ENCODE measurements at regions not wholly inside any gene's neighbourhood (a gene's known extent, or its start where the extent isn't known, plus 50 kb on each side); places are given as distances from the start of the nearest gene placed in this dataset.
"Not testable (repeated sequence)": the region's sequence is repeated elsewhere in the genome, so short reads cannot be mapped to it uniquely, and the experiment has no call there.

DNA sequence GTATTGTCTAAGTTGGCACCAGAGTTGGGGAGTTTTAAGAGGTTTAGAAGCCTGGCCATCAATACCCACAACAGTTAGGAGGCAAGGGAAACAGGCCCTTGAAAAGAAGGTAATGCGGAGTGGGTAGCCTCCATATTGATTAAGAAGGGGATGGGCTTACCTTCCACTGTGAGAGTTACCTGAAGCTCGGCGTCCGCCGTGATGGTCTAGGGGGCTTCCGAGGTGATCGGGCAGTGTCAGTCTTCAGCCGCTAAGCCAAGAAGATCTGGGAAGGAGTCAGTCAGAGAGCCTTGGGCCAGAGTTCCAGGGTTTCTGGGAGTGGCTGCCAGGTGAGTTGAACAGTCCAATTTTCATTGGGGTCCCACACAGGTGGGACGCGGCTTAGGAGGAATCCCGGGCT, 1085.8 kb downstream of the PCDH9 start:
- not testable (repeated sequence) for DNase-seq

- DNase-seq, result no peak
Observed at GRCh38 chr13:66139701-66140100, 1090.4 kb downstream of the PCDH9 start.

DNA sequence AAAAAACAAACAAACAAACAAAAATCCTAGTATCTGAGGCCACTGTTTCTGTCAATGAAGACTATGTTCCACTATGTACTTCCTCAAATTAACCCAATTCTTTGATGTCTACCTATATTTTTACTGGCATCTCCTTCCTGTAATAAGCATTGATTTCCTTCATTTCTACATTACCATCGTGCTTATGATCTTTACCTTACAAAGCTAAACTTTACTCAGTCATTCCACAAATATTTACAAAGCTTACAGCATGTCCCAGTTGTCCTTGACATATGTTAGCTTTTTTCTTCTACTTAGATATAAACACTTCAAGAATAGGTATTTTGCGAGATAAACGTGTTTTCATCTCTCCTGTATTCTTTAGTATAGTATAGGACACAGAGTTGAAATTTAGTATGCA, 1090.9 kb downstream of the PCDH9 start:
- no peak for DNase-seq

GRCh38 chr13:66138172-66138811, 1091.8 kb downstream of the PCDH9 start:
- DNase-seq, result no peak

- DNase-seq, result no peak
Observed at GRCh38 chr13:66137384-66137783, 1092.8 kb downstream of the PCDH9 start.

DNA sequence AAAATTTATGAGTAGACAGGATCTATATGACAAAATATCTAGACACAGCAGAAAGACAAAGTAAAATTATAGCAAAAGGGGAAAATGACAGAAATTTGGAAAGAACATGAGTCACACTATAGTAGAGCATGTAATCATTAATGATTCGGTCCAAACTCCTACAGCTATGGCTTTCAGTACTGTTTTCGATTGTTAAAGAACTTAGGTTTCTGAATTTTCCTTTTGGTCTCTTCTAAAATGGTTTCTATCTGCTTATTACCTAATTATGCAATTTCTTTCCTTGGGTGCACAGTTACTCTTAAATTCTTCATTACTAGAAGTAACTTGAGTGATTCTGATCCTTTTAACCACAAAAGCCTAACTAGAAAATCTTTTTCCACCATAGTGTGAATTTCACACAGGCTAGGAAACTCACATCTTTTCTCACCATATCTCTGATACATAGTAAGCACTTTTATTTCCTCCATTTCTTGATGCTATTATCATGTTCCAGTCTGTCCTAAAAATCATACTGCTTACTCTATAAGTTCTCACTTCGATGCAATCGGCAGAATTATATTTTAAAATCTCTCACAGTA, 1101.4 kb downstream of the PCDH9 start:
- DNase-seq, result no peak

DNA sequence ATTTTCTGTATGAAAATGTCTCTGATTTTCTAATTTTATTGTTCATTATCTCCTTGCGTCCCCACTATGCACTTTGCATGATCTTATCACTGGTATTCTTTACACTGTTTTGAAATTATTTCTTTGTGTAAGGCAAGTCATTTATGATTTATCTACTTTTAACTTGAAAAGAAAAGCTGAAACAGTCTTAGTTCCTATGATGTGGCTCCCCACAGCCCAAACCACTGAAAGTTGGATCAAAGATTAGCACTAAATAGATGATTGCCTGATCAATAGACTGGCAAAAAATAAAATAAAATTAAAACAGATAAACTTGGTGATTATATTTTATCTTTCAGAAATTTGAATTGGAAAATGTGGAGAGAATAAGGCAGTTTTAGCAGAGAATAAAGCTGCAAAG, 1101.9 kb downstream of the PCDH9 start:
- no peak for DNase-seq

- no peak for DNase-seq
Observed at GRCh38 chr13:66117563-66117962, 1112.6 kb downstream of the PCDH9 start.

- DNase-seq, result no peak
Observed at GRCh38 chr13:66113882-66114526, 1116.1 kb downstream of the PCDH9 start.

DNA sequence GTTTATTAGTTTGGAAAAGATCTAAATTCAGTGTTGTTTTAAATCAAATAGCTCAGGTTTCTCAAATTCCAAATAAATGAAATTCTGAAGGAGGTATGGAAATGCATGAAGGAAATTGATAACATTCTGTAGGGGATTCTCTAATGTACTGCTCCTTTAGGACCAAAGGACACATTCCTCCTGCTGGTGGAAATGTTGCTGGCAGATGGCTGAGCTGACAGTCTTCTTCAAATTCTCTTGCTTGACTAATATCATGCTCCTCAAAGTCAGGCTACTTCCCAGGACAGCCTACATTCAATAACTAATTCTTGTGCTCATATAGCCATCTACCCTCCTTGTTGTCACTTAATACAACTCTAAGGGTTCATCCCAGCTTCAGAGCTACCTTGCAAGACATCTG, 1118.5 kb downstream of the PCDH9 start:
- no peak for DNase-seq

DNA sequence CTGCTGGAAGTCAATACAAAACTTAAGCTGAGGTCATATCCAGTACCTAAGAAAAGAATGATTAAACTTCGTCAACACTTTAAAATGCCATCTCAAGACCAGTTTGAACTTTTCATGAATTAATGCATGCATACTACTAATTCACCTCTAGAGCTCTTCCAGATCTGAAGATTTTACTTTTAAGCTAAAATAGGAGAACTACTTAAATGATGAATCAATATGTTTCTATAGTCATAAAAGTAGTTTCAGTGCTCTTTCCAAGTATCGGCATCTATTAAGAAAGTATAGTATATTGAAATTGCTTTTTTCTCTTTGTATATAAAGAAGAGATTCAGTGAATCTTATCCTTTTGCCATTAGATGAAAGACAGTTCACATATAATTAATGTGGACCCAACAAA, 1123.9 kb downstream of the PCDH9 start:
- no peak for DNase-seq

DNA sequence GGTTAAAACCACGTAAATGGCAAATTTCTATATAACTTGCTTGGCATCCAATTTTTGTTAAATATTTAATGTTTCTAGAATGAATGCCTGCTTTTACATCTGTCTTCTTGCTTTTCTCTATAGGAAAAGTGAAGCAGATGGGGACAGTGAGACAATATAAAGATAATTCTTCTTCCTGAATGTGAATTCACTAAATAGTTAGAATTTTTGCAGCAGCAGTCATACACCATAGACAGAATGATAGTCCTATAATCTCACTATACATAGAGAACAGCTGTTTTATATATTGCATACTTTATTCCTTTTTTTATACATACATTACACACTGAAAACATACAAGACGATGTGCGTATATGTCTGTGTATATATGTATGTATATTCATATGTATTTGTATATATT, 1127.3 kb downstream of the PCDH9 start:
- DNase-seq, result no peak

DNA sequence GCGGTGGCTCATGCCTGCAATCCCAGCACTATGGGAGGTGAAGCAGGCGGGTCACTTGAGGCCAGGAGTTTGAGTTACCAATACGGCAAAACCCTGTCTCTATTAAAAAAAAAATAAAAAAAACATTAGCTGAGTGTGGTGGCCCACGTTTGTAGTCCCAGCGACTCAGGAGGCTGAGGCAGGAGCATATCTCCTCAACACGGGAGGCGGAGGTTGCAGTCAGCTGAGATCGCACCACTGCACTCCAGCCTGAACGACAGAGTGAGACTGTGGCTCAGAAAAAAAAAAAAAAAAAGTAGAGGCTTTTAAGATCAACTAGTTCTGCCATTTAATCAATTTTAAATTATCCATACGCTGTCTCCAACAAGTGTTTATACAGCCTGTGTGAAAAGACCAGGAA, 1130.3 kb downstream of the PCDH9 start:
- no peak for DNase-seq

GRCh38 chr13:66098931-66099628, 1131.1 kb downstream of the PCDH9 start:
- no peak for DNase-seq

- DNase-seq, result no peak
Observed at GRCh38 chr13:66089711-66090110, 1140.4 kb downstream of the PCDH9 start.

- DNase-seq, result no peak
Observed at GRCh38 chr13:66087269-66087710, 1142.8 kb downstream of the PCDH9 start.

- no peak for DNase-seq
Observed at GRCh38 chr13:66077132-66077689, 1152.9 kb downstream of the PCDH9 start.

DNA sequence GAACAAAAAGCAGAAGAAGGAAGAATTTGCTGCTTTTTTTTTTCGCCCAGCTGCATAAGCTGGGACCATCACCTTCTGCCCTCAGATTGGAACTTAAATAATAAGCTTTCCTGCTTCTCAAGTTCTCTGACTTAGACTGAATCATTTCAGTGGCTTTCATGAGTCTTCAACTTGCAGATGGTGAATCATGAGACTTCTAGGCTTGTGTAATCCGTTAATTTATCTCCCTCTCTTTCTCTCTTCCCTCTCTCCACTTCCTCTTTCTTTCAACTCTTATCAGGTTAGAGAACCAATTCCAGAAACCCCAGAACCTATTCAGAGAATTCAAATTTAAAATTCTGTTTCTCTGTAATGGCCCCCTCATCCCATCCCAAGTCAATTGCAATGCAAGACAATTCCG, 1153.7 kb downstream of the PCDH9 start:
- no peak for DNase-seq

- DNase-seq, result no peak
Observed at GRCh38 chr13:66074018-66074615, 1156.0 kb downstream of the PCDH9 start.

DNA sequence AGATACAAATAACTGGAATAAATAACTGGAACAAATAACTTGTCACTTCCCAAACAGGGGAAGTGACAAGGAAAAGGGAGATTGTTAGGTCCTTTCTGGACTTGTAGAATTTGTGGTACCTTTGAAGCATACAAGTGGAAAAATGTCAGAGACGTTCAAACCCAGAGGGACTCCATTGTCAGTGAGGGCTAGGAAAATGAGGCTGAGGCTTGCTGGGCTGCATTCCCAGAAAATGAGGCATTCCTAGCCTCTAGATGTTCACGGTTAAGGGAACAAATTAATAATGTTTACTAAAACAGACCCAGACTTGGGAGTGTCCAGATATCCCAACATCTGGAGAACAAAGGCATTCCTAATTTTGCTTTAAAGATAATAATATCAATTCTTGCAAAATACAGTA, 1158.0 kb downstream of the PCDH9 start:
- not testable (repeated sequence) for DNase-seq

DNA sequence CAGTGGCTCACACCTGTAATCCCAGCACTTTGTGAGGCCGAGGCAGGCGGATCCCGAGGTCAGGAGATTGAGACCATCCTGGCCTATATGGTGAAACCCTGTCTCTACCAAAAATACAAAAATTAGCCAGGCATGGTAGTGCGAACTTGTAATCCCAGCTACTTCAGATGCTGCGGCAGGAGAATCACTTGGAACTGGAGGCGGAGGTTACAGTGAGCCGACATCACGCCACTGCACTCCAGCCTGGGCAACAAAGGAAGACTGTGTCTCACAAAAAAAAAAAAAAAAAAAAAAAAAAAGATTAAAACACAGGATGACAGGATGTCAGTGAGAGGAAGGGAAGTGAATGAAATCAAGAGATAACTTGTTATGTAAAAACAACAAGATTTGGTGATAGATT, 1158.5 kb downstream of the PCDH9 start:
- DNase-seq, result no peak

DNA sequence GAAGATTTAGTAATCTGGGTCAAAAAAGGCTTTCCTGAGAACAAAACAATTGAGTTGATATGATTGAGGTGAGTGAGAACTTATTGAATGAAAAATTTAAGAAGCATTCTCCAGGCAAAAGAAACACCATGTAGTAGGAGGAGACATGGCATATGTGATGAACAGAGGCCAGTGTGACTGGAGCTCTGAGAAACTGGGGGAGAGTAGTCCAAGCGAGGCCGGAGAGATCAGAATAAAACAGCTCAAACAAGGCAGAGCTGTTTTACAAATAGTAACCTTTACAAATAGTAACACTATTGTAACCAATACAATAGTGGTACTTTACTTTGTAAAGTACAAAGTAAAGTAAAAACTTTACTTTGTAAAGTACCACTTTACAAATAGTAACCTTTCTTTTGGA, 1159.1 kb downstream of the PCDH9 start:
- DNase-seq, result no peak

- no peak for DNase-seq
Observed at GRCh38 chr13:66069570-66069969, 1160.6 kb downstream of the PCDH9 start.

All from NCI-H1930 (cell line).